ENCODE measurements at regions not wholly inside any gene's neighbourhood (a gene's known extent, or its start where the extent isn't known, plus 50 kb on each side); places are given as distances from the start of the nearest gene placed in this dataset.

DNA sequence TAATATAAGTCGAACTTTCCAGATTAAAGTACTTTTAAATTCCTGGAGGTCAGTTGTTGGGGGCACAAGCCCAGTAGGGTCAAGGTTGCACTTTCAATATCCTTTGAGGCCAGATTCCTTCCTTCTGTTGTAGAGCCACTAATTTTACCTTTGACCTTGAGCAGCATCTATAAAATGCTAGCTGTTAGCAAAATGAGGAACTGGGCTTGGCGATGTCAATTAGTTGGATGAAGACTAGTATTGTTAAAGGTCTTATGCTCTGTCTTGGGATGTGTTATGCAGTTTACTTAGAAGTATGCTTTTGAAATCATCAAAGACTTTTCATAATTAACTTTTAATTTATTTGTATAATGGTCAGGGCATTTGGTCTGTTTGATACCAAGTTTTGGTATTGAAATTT lies 425.9 kb upstream of the PROX1 start:
- TF ChIP-seq CTCF (IDR thresholded peaks at IDR 0.05) (no peak), EZH2 (IDR thresholded peaks at IDR 0.05; ENCODE audit: borderline replicate concordance, insufficient read depth, low read depth, low read length, poor library complexity, severe bottlenecking) (no peak)

Data from B cell (primary cell).